Heart left ventricle (tissue), 16 donors: ENCODE measurements at regions not wholly inside any gene's neighbourhood (a gene's known extent, or its start where the extent isn't known, plus 50 kb on each side); places are given as distances from the start of the nearest gene placed in this dataset.

ENCODE experiments used
- ATAC-seq, 4 donors: fragments of 200-7000 bp; cut with Tn5 transposase; one replicate each; pipeline ENCODE4 v1.9.1; 2020 to 2022; ENCODE audit warnings: moderate library complexity in 4 of 4, mild to moderate bottlenecking in 3 of 4, moderate number of reproducible peaks in 1 of 4
- DNase-seq, 5 donors: peaks; one replicate each; pipeline ENCODE4 v3.0.0-alpha.2; 2020
- H3K27ac ChIP-seq, 12 donors: fragments of 200-600 bp; sonication (generic) in 4 of 12; one replicate each; pipeline versions ENCODE4 v1.5.0 to v1.8.0; 2016 to 2022; ENCODE audit warnings: mild to moderate bottlenecking in 2 of 12
- H3K27me3 ChIP-seq, 9 donors: fragments of 200-600 bp; sonication (generic) in 2 of 9; one replicate each; pipeline versions ENCODE4 v1.5.1 to v1.8.0; 2016 to 2022; ENCODE audit warnings: mild to moderate bottlenecking in 3 of 9
- H3K36me3 ChIP-seq, 9 donors: fragments of 200-600 bp; sonication (generic) in 2 of 9; one replicate each; pipeline versions ENCODE4 v1.5.0 to v1.8.0; 2018 to 2022; ENCODE audit warnings: mild to moderate bottlenecking in 2 of 9
- H3K4me1 ChIP-seq, 12 donors: fragments of 200-600 bp; sonication (generic) in 4 of 12; one replicate each; pipeline versions ENCODE4 v1.5.0 to v1.8.0; 2016 to 2022; ENCODE audit warnings: mild to moderate bottlenecking in 3 of 12
- H3K4me3 ChIP-seq, 12 donors: fragments of 200-600 bp; sonication (generic) in 4 of 12; one replicate each; pipeline versions ENCODE4 v1.5.0 to v1.8.0; 2017 to 2022; ENCODE audit warnings: mild to moderate bottlenecking in 9 of 12, moderate library complexity in 4 of 12
- H3K9me3 ChIP-seq, 12 donors: fragments of 200-600 bp; sonication (generic) in 4 of 12; one replicate each; pipeline versions ENCODE4 v1.5.0 to v1.8.0; 2016 to 2022; ENCODE audit warnings: mild to moderate bottlenecking in 1 of 12
- CTCF ChIP-seq, 12 donors: fragments of 200-600 bp; sonication (generic) in 4 of 12; IDR thresholded peaks; one replicate each; pipeline versions ENCODE4 v1.5.0 to v1.8.0; 2018 to 2022; ENCODE audit warnings: antibody characterized with exemption in 12 of 12, mild to moderate bottlenecking in 5 of 12
- POLR2A ChIP-seq, 2 donors: fragments of 450-650 bp; IDR thresholded peaks; one replicate each; pipeline ENCODE4 v1.6.1; 2017; ENCODE audit warnings: antibody characterized with exemption in 2 of 2, mild to moderate bottlenecking in 2 of 2, moderate library complexity in 2 of 2
- WGBS, 4 donors: extraction: QIAGEN DNeasy Blood & Tissue Kit in 2 of 4; methylation state at CpG; one replicate each; pipeline versions ENCODE4 v1.1.5 to v1.1.7; 2013 to 2018; 5-methylcytosine and 5-hydroxymethylcytosine counted together
- intact Hi-C, 10 donors: fragments of 100-400 bp; cut with DNase I; formaldehyde crosslinking; loops; one replicate each; pipeline versions ENCODE4 v1.11.1 to v1.14.2; 2022
- donor health status: ischemic (EF 13 %, LVEDD 7.1; RV severe dilation, severe dysfunction).
- donor health status: healthy with polysubstance abuse.
- donor health status: DM: no; HTN: yes; CAD: no.
- donor health status: DM: no; HTN: no; CAD: no.
- donor health status: ischemic (EF 25% LVEDD 6.9; RV normal size, moderate dysfunction).
- donor health status: ischemic (EF 25% LVEDD 5.7; RV mildly dilated, moderate dysfunction).
- donor health status: healthy.
- donor health status: DM: yes; HTN: yes; CAD: no.
- donor health status: ischemic (EF 35%, LVEDD 5.7; RV mildly dilated, moderate dysfunction).
- donor health status: nonischemic (EF 11% LVEDD 7.7; RV severe dilation, severe dysfunction).
- donor health status: DM: yes; HTN: yes; CAD: no.
- donor health status: PGD.
- donor health status: ischemic (EF 29% LVEDD 5.4; RV normal size, mild dysfunction).
- donor health status: nonischemic (EF 23%, LVEDD 6.1; RV moderate dilation, normal function).

GRCh38 chr4:124224256-124224655 is 488.3 kb downstream of the ANKRD50 start:
- H3K27me3 ChIP-seq: no peaks in the 10 kb centered on the region
- WGBS, 4 donors: 86 to 97% (median 96%) methylated on average over 1 of the region's 1 CpG
- no peak overlapping the region for H3K4me3 ChIP-seq
- TF ChIP-seq POLR2A (IDR thresholded peaks at IDR 0.05) (no peak), CTCF (IDR thresholded peaks at IDR 0.05) (no peak)
- intact Hi-C loops: no loop called here
- no peak overlapping the region for H3K27ac ChIP-seq
- no peaks in the 10 kb centered on the region for H3K4me1 ChIP-seq
- H3K36me3 ChIP-seq: no peaks in the 10 kb centered on the region
- ATAC-seq (no peak), DNase-seq (no peak)
- peaks cover 0 to 27% (median 6%) of the 10 kb centered on the region in 12 donors for H3K9me3 ChIP-seq

- intact Hi-C loops: no loop called here
- no peak for ATAC-seq
- Histone ChIP-seq H3K9me3 (peaks cover 0 to 29% (median 7%) of the 10 kb centered on the region in 12 donors), H3K4me1 (no peaks in the 10 kb centered on the region), H3K4me3 (no peak overlapping the region), H3K36me3 (no peaks in the 10 kb centered on the region), H3K27ac (no peak overlapping the region), H3K27me3 (no peaks in the 10 kb centered on the region)
- TF ChIP-seq CTCF (IDR thresholded peaks at IDR 0.05) (no peak), POLR2A (IDR thresholded peaks at IDR 0.05) (no peak)
- DNase-seq: no peak
These were observed 484.6 kb downstream of the ANKRD50 start for GRCh38 chr4:124227981-124228380.

- H3K4me1 ChIP-seq: no peaks in the 10 kb centered on the region
- intact Hi-C loops: no loop called here
- DNase-seq: no peak
- TF ChIP-seq CTCF (IDR thresholded peaks at IDR 0.05) (no peak), POLR2A (IDR thresholded peaks at IDR 0.05) (no peak)
- no peak for ATAC-seq
- WGBS, 4 donors: 70 to 82% (median 80%) methylated on average over 2 of the region's 2 CpGs
- no peaks in the 10 kb centered on the region for H3K36me3 ChIP-seq
- no peaks in the 10 kb centered on the region for H3K27me3 ChIP-seq
- peaks cover 0 to 25% (median 7%) of the 10 kb centered on the region in 12 donors for H3K9me3 ChIP-seq
- H3K27ac ChIP-seq: no peak overlapping the region
- H3K4me3 ChIP-seq: no peak overlapping the region
These were observed 482.3 kb downstream of the ANKRD50 start for GRCh38 chr4:124230268-124230667.

GRCh38 chr4:124234771-124235170 is 477.8 kb downstream of the ANKRD50 start:
- TF ChIP-seq CTCF (IDR thresholded peaks at IDR 0.05) (no peak), POLR2A (IDR thresholded peaks at IDR 0.05) (no peak)
- no peak overlapping the region for H3K27ac ChIP-seq
- no peaks in the 10 kb centered on the region for H3K27me3 ChIP-seq
- 50 to 79% (median 62%) methylated on average over 2 of the region's 2 CpGs for WGBS, 4 donors
- no peaks in the 10 kb centered on the region for H3K4me1 ChIP-seq
- no peak overlapping the region for H3K4me3 ChIP-seq
- ATAC-seq: no peak
- H3K9me3 ChIP-seq: peaks cover 0 to 5% (median 0%) of the 10 kb centered on the region in 12 donors
- intact Hi-C loops: no loop called here
- DNase-seq: no peak
- no peaks in the 10 kb centered on the region for H3K36me3 ChIP-seq
